CD4-positive, alpha-beta T cell treated with Interferon gamma for 1 hour (primary cell): ENCODE measurements at regions not wholly inside any gene's neighbourhood (a gene's known extent, or its start where the extent isn't known, plus 50 kb on each side); places are given as distances from the start of the nearest gene placed in this dataset.

Experiments
- DNase-seq: peaks from one replicate; pipeline ENCODE4 v3.0.0-alpha.2; 2020

DNA sequence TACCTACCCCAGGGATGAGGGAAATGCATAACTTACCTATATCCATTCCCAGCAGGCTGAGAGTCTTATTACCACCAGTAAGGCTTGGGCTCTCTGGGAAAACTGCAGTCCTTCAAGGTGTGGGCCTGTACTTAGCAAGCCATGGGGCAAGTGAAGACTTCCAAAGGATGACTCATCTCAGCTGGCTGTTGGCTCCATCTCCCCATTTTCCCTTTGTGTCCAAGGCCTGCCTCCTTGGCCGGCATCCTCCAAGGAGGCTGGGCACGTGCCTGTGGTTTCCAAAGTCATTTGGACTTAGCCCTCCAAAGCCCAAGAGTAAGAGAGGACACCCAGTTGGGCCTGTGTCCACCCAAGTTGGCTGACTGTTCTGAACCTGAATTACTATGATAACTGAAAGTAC, 89.8 kb downstream of the TMEM100 start:
- DNase-seq, result no peak

DNA sequence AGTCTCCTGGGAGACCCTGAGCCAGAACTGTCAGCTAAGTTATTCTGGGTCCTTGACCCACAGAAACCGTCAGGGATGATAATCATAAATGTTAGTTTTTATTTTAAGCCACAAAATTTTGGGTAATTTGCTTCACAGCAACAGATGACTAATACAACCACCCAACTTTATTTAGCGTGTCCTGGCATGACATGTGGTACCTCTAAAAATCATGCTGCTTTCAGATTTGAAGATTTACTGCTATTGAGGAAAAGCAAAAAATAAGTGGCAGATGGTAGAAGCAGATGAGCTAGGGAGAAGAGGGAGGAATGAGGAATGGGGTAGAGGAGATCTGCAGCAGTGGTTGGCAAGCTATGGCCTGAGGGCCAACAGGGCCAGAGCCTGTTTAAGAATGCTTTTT, 90.4 kb downstream of the TMEM100 start:
- no peak for DNase-seq

DNA sequence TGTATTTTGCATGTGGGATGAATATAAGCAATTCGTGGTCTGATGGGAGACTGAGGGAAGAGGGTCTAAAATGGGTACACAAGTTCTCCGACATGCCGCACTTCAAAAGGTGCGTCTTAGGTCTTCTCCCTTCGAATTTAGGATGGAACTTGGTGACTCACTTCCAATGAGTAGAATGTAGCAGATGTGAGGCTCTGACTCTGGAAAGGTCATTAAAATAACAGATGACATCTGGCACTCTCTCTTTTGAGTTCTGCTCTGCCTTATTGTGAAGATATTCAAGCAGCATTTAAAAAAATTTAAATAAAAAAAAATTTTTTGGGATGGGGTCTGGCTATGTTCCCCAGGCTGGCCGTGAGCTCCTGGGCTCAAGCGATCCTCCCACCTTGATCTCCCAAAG, 92.7 kb downstream of the TMEM100 start:
- DNase-seq, result no peak

DNA sequence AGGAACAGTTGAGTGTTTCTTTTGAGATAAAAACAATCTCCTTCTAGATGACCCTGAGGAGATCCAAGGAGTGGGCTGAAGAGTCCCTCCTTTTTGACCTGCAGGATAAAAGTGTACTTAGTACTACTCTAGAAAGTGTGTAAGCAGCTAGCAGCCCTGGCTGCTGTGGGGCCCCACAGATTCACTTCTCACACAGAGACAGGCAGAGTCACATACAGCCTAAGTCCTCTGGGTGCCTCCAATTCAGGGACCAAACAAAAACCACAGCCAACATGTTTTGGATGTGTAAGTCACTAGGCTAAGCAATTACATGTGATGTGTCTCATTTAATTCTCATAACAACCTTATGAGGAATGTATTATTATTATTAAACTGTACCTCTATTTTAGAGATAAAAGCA, 97.1 kb downstream of the TMEM100 start:
- no peak for DNase-seq

DNA sequence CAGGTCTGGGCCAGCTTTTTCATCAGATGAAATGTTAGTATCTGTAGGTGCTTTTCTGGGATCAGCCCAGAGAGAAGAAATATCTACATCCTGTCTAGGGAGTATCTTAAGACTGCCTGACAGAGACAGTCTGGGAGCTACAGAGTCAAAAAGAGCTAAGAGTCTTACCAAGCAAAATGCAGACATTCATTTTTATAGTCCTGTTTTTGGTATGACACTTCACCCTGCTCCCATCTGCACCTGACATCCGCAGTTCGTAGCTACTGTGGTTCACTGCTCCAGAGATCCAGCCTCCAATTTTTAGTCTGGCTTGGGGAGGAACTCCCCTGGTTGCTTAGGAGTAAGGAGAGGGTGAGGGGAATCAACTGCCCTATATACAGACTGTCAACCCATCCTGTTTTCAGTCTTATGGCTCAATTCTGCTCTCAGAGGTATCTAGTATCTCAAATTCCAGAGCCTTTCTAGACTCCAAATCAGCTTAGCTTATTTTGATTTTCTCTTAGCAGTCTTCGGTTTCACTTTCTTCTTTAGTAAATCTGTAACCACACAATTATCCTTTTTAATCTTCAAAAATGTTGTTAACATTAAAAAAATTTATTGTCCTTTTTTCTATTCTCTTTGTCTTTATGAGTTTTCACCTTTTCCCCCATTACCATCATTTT, 97.8 kb downstream of the TMEM100 start:
- no peak for DNase-seq

DNA sequence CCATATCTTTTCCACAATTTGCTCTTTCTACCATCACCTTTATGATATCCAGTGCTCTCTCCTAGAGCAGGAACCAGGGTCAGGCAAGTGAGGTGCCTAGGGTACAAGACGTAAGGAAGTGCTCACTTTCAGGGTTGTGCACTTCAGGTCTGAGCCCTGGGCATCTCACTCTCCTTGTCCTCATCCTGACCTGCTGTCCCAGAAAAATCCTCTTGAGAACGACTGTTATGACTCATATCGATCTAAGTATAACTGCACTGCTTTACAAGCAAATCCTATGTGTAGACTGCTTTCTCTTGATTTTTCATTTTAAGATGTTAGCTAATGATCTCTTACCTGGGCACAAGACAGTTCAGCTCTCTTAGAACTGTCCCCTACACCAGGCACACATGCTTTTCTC, 100.1 kb downstream of the TMEM100 start:
- no peak for DNase-seq

DNA sequence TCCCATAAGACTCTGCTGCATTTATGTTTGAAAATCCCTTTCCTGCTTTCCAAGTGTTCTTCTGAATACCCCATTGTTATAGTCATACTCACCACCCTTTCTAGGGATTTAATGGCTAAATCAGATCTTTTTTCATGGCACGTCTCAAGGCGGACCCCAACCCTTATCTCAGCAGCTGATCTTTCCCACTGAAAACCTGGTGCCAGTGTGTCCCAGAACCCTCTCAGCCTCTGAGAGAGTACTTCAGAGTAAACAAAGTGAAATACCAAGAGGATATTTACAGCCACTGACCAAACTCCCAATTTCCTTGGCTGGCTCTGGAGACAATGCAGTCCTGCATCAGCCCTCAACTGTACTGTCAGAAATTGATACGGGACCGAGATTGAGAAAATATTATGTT, 101.7 kb downstream of the TMEM100 start:
- no peak for DNase-seq

DNA sequence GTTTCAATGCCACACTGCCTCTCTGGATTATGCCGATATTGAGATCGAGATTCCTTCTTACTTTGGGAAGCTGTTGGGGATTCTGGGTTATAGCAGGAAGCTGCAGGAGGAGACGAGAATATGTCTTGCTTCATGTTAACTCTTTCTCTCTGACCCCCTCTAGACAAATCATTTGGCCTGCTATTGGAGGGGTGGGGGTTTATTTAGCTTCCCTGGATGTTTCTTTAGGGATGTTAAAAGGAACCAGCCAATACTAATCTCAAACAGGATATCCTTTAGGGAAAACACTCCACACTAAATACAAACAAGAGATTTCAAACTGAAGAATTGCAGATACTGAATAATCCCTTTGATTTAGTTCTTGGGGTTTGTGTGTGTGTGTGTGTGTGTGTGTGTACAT, 102.6 kb downstream of the TMEM100 start:
- no peak for DNase-seq

DNA sequence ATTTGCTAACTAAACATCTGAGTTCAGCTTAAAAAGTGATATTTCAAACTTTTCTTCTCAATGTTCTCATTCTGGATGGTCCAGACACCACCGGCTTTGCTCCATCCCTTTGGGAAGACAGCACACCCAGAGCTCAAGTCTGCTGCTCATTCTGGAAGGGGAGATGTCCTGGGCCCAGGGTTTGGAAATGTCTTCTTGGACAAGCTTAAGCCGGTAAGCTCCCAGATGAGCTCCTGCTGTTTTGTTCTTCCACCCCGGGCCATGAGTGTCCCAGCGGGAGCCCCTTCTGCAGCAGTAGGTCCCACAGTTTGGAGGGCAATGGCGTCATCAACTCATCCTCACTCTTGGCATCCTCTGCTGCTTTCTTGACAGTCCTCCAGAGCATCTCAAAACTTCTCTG, 105.2 kb downstream of the TMEM100 start:
- no peak for DNase-seq

DNA sequence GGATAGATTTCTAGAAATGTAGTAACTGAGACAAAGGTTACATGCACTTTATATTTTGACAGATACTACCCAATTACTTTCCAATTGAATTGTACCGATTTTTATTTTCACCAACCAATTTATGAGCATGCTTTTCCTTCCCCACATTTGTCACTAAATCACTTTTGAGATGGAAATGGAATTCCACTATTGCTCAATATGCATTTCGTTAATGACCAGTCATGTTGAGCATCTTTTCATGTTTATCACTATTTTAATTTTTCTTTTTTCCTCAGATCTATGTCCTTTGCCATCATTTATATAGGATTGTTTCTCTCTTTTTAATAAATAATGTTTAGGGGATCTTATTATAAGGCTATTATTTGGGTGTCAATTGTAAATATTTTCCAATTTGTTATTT, 102.8 kb upstream of the SMIM36 start:
- DNase-seq, result no peak

DNA sequence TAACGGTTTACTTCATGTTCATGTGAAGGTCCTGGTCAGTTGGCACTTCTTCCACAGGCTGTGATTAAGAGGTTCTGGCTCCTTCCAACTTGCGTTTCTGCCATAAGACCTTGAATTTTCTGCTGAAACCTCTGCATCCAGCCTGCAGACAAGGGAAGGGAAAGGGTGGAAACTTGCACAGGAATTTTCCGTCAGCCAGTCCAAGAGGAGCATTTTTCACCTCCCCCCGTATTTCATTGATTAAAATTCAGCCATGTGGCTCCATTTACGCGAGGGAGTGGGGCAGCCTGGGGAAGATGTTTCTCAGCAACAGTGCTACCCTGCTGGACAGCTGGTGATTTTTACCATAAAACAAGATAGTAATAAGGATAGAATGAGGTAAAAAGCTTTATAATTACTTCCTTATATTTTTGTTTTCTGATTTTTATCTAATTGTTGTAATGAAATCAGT, 101.5 kb upstream of the SMIM36 start:
- DNase-seq, result no peak

DNA sequence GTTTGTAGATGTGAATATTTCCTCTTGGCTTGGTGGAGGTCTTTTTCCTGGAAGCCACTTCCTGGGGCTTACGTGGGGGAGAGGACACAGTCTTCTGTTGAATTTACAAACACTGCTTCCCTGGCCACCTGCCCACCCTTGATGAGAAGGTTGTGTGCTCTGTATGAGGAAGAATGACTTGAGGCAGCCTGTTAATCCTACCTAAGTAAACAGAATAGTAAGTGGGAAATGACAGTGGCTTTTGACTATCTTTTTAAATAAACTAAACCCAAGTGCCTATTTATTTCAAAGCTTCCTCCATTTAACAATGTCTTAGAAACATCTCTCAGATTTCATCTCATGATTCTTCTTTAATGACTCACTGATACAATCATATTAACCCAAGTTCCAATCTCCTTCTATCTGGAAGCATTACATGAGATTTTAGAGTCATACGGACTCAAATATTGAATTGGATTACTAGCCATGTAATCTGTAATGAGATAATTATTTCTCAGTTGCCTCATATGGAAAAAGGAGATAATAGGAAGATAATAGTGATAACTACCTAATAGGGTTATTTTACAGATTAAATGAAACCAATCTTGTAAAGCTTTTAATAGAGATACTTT, 96.6 kb upstream of the SMIM36 start:
- no peak for DNase-seq

DNA sequence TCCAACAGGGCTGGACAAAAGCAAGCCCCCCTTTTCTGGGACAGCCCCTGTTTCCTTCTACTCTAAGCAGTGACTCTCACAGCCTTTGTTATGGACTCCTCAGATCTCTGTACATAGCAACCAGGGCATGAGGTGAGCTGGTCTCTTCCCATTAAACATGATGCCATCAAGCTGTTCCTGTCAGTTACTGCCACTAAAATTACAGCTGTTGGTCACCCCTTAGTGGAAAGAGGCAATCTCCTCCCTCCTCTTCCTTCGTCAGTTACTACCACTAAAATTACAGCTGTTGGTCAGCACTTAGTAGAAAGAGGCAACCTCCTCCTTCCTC, 95.2 kb upstream of the SMIM36 start:
- DNase-seq, result no peak

DNA sequence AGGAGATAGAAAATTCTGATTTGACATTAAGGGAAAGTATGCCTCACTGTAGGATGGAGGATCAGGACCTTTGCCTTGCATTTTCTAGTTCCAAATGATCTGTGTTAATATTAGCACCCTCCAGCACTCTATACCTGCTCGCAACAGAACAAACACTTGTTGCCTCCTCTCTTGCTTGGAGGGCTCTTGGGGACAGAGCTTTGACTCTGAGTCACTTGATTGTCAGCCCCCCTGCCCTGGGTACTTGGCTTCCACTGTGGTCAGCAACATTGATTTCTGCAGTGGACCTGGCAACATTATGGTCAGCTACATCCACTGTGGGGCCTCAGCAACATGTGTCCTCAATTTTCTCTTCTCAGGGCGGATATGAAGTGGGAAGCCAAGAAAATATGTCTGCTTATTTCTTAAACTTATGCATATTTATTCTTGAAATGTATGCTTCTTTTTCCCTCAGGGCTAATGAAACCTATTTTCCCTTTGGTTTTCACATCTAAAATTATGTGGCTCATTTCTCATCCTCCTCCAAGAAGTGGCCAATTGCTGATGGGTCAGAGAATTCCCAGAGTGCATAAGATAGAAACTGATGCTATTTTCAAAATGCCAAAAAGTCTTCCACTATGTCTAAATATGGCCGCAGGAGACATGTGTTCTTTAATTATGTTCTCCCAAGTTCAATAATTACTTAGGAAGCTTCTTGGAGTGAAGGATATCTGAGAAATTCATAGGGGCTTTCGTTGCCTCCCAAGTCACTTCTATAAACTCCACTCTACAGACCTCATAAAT, 94.6 kb upstream of the SMIM36 start:
- no peak for DNase-seq

DNA sequence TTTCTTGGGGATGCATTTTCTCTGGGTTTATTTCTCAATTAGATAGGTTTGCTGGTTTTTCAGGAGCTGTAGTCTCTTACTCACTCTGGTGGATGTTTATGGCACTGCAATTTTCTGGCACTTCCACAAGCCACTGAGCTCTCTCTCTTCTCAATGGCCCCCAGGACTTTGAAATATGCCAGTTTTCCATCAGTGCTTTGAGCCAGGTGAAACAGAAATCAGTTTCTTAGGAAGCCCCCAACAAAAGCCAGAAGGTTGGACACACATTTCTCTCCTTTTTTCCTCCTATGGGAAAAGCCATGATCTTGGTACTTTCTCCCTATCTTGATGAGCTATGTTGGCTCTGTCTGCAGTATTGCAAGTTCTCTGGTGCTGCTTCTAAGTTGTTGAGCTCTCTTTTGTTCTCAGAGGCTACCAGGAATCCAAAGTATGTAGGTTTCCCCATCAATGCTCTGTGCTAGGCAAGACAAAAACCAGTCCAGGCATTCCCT, 90.7 kb upstream of the SMIM36 start:
- DNase-seq, result no peak

DNA sequence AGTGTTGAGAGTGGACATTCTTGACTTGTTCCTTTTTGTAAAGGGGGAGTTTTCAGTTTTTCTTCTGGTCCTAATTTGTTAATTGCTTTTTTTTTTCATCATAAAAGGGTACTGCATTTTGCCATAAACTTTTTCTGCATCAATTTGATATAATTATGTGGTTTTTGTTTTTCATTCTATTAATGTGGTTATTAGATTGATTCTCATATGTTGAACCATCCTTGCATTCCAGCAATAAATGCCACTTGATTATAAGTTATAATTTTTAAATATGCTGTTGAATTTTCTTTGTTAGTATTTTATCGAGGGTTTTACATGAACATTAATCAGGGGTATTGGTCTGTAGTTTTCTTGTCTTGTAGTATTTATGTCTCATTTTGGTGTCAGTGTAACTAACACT, 87.2 kb upstream of the SMIM36 start:
- no peak for DNase-seq

DNA sequence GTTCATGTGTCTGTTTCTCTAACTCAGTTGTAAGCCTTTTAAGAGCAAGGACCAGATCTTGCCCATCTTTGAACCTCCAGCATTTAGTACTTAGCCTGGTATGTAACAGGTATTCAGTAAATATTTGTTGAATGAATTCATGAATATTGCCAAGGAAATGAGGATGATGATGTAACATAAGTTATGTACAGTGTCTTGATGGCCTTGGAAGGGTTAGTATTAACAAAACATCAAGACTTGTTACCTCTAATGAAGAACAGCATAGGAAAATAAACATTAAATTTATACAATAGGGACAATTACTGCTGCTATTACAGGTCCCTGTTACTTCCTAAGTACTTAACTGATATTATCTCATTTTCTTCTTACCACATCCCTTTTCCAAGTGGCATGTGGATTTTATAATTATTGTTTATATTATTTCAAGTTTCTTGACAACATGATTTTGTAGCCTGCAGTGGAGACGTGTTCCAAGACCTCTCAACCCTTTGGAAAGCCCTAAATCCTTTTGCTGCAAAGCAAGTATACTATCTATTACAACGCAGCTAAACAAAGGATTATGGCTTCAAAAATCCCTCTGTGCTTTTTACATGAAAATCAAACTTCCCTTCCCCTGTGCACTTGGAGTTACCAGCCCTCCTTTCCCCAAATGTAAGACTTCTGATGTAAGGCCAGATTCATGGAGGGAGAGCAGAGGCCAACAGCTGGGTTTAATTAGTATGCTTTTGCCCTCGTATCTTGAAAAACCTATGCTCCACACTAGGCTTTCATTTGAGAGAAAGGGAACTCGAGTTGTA, 77.4 kb upstream of the SMIM36 start:
- no peak for DNase-seq

DNA sequence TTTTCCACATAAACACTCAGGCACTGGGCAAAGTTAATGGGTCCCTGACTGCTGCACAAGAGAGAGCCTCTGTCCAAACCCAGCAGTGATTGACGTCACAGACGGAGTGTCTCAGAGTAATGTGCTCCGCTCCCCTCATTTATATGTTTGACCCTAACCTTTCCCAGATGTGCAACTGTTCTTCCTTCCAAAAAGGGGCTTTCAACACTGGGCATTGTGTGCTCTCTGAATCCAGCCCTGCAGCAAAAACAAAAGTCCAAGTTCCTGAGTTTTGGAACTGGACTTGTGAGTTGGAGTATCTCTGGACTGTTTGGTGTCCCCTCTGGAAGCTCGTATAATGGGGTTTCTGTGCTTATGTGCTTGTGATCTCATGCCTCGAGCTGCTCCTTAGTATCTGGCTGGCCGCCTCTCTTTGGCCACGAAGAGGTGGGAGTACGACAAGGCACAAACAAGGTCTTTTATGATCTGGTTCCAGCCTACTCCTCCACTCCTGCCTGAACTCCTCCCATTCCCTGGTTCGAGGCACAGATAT, 76.4 kb upstream of the SMIM36 start:
- no peak for DNase-seq

DNA sequence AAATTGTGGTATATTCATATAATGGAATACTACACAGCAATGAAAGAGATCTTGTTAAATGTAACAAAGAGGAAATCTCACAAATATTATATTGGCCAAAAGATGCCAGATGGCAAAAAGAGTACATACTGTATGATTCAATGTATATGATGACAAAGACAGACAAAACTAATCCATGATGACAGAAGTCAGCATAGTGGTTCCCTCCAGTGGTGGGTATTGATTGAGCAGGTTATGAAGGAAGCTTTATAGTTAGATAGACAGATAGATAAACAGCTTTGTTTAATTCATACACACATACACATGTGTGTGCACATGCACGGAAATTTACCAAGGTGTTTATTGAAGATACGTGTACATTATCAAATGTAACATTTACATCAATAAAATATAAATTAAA, 74.4 kb upstream of the SMIM36 start:
- no peak for DNase-seq

DNA sequence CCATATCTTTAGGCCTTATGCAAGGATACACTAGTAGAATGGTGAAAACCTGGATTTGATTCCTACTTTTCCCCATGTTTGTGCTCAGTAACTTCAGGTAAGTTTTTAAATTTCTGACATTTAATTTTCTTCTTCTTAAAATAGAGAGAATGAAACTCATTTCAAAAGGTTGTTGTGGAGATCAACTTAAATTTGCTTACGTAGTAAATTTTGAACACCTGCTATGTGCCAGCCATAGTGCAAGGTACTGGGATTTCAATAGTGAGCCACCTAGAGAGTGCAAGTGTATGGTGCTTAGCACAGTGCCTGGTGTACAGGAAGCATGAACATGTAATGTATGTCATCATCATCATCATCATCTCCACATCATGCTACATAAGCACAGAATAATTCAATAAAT, 73.6 kb upstream of the SMIM36 start:
- DNase-seq, result no peak

DNA sequence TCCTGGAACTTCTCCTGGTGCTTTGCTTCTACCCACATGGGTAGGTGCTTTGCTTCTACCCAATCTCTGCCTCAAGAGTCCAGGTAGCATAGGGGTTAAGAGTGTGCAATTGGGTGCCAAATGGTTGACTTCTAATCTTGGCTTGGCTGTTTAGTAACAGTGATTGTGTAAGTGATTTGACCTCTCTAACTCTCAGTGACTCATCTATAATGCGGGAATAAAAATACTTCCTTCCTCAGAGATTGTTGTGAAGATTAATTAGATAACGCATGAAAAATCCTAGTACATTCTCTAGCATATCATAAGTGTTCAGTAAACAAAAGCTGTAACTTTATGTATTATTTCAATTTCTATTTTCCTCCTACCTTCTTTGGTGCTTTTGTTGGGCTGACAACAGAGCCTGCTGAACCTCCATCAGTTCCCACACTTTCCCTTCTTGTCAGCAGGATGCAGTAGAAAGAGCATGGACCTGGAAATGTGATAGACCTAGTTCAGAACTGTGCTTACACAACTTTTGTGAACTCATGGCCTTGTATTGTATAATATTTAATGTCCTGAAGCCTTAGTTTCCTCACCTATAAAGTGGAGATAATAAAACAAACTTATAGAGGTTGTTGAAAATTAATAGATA, 72.9 kb upstream of the SMIM36 start:
- DNase-seq, result no peak

DNA sequence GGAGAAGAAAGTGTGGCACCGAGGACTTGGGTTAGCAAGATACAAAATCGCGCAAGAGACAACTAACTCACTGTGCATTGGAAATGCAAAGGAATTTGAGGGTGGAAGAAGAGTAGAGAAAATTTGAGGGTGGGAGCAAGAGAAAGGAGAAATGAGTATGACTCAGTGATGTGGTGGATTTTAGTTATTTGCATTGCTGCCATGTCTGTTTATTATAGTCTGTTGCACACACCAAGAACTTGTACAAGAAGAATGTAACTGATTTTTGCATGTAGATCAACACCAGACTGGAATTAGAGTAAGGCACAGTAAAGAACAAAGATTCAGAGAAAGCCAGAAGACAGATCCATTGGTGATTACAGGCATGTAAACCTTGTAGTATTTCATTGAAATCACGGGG, 71.6 kb upstream of the SMIM36 start:
- no peak for DNase-seq
